Lower leg skin (tissue), 4 donors: ENCODE measurements at regions not wholly inside any gene's neighbourhood (a gene's known extent, or its start where the extent isn't known, plus 50 kb on each side); places are given as distances from the start of the nearest gene placed in this dataset.

ENCODE experiments used
- DNase-seq, 2 donors: peaks; one replicate each; pipeline ENCODE4 v3.0.0-alpha.2; 2019; ENCODE audit warnings: low spot score in 2 of 2
- H3K4me3 ChIP-seq: fragments of 200-600 bp; sonication (generic); 2 replicates; pipeline ENCODE4 v1.5.1; 2017; ENCODE audit warnings: mild to moderate bottlenecking, low read depth; ENCODE audit not compliant: poor library complexity, severe bottlenecking
- CTCF ChIP-seq, 3 donors: fragments of 450-650 bp; IDR thresholded peaks; one replicate each; pipeline ENCODE4 v1.5.1; 2016; ENCODE audit warnings: antibody characterized with exemption in 3 of 3, mild to moderate bottlenecking in 3 of 3, moderate library complexity in 2 of 3
- POLR2A ChIP-seq, 2 donors: fragments of 450-650 bp; IDR thresholded peaks; one replicate each; pipeline ENCODE4 v1.6.1; 2016 to 2017; ENCODE audit warnings: antibody characterized with exemption in 2 of 2, mild to moderate bottlenecking in 1 of 2, moderate library complexity in 1 of 2
- WGBS, 2 donors: methylation state at CpG; one replicate each; pipeline ENCODE4 v1.1.5; 2018; 5-methylcytosine and 5-hydroxymethylcytosine counted together
- intact Hi-C: fragments of 100-400 bp; cut with DNase I; formaldehyde crosslinking; loops from one replicate; pipeline ENCODE4 v1.15.0; 2023; ENCODE audit warnings: low total_unique reads

DNA sequence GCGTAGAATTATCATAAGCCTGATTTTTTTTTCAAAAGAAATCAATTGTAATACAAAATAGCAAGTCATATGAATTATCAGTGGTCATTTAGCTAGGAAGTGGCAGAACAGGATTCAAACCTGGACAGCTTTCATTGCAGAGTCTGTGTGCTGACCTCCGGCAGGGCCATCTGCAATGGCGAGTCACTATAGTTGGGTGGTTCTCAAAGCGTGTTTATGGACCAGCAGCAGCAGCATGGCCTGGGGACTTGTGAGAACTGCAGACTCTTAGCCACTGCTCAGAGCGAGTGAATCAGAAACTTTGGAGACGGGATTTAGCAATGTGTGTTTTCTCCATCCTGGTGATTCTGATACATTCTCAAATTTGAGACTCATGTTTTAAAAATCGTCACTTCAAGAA is 202.3 kb upstream of the SUCLG2 start:
- H3K4me3 ChIP-seq: no peak overlapping the region
- intact Hi-C loops: no loop called here
- 93% methylated on average over 7 of the region's 7 CpGs for WGBS, 2 donors
- no peak for TF ChIP-seq POLR2A (IDR thresholded peaks at IDR 0.05)
- TF ChIP-seq CTCF (IDR thresholded peaks at IDR 0.05): no peak
- DNase-seq: no peak

- WGBS, 2 donors: 54 to 61% methylated on average over 1 of the region's 1 CpG
- TF ChIP-seq CTCF (IDR thresholded peaks at IDR 0.05) (no peak), POLR2A (IDR thresholded peaks at IDR 0.05) (no peak)
- no peak overlapping the region for H3K4me3 ChIP-seq
- intact Hi-C loops: no loop called here
- DNase-seq: no peak
Observed at GRCh38 chr3:67854663-67855062, 200.3 kb upstream of the SUCLG2 start.

DNA sequence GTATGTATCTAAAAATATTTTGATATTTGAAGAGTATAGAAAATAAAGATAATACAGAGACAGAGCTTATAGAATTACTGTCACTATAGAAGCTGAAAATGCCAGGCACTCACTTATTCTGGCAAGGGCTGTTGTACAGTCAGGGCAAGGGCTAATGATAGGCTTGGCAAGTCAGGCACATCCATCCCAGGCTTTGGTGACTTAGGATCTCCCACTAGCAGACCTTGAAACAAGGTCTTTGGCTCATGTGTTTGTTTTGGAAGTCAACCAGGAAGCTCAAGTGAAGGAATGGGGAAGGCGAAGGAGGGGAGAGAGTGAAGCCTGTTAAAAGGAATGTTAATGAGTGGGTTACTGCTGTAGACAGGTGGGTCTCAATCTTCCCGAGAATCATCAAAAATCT is 199.1 kb upstream of the SUCLG2 start:
- 79 to 92% methylated on average over 2 of the region's 2 CpGs for WGBS, 2 donors
- H3K4me3 ChIP-seq: no peak overlapping the region
- TF ChIP-seq POLR2A (IDR thresholded peaks at IDR 0.05) (no peak), CTCF (IDR thresholded peaks at IDR 0.05) (no peak)
- intact Hi-C loops: no loop called here
- DNase-seq: no peak

DNA sequence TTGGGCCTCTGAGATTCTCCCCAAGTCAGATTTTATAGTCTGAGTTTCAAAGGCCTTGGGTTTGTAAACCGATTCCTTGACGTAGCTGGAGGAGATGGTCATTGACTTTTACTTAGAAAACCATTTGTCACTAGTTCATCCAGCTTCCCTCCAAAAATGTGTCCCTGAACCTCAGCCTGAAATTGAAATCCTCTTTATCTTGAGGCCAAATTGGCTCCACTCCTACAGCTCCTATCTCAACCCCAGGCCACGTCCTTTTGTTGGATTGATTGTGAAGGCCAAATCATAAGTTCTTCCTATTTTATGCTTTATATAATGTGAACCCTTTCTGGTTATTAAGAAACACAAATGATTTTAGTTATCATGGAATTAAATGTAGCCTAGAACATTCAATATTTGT is 193.9 kb upstream of the SUCLG2 start:
- H3K4me3 ChIP-seq: no peak overlapping the region
- 73 to 85% methylated on average over 3 of the region's 3 CpGs for WGBS, 2 donors
- DNase-seq: no peak
- TF ChIP-seq CTCF (IDR thresholded peaks at IDR 0.05) (no peak), POLR2A (IDR thresholded peaks at IDR 0.05) (no peak)
- intact Hi-C loops: no loop called here

DNA sequence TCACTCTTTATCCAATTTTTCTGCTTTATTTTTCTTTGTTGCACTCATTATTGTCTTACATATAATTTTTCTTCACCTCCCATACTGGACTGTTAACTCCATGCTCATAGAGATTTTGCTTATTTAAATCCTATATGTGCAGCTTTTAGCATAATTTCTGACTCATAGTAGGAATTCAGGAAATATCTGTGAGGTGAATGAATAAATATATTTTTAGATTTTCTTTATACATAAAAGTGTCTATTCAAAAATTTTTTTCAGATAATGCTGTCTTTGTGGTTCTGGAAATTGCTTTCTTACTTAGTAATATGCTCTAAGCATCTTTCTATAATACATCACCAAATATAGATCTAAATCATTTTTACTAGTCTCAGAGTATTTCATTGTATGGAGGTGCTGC is 191.8 kb upstream of the SUCLG2 start:
- no peak for DNase-seq
- H3K4me3 ChIP-seq: no peak overlapping the region
- intact Hi-C loops: no loop called here
- no peak for TF ChIP-seq POLR2A (IDR thresholded peaks at IDR 0.05)
- no peak for TF ChIP-seq CTCF (IDR thresholded peaks at IDR 0.05)

GRCh38 chr3:67832817-67833216 is 178.4 kb upstream of the SUCLG2 start:
- H3K4me3 ChIP-seq: no peak overlapping the region
- intact Hi-C loops: no loop called here
- no peak for DNase-seq
- 38 to 48% methylated on average over 1 of the region's 1 CpG for WGBS, 2 donors
- TF ChIP-seq POLR2A (IDR thresholded peaks at IDR 0.05): no peak
- TF ChIP-seq CTCF (IDR thresholded peaks at IDR 0.05): no peak
